Panc1 (cell line): ENCODE measurements at regions not wholly inside any gene's neighbourhood (a gene's known extent, or its start where the extent isn't known, plus 50 kb on each side); places are given as distances from the start of the nearest gene placed in this dataset.

Experiments
- CTCF ChIP-seq: fragments of 450-650 bp; IDR thresholded peaks from 2 replicates; pipeline ENCODE4 v1.5.1; 2017; ENCODE audit warnings: mild to moderate bottlenecking
- POLR2AphosphoS5 ChIP-seq: IDR thresholded peaks from 2 replicates; pipeline ENCODE4 v1.6.1; 2012; ENCODE audit warnings: mild to moderate bottlenecking, low read depth, low read length, moderate library complexity
- TCF7L2 ChIP-seq: IDR thresholded peaks from 2 replicates; pipeline ENCODE4 v1.6.1; 2011; ENCODE audit warnings: mild to moderate bottlenecking, low read depth, low read length, inconsistent platforms
- TF ChIP-seq, protein P1 (sequence below), 2 experiments: IDR thresholded peaks; 2 replicates each; pipeline ENCODE4 v1.6.1; 2011 to 2012; ENCODE audit warnings: low read depth in 2 of 2, control low read depth in 1 of 2, low read length in 1 of 2, mild to moderate bottlenecking in 1 of 2, moderate library complexity in 1 of 2; ENCODE audit not compliant: insufficient read depth in 1 of 2

DNA sequence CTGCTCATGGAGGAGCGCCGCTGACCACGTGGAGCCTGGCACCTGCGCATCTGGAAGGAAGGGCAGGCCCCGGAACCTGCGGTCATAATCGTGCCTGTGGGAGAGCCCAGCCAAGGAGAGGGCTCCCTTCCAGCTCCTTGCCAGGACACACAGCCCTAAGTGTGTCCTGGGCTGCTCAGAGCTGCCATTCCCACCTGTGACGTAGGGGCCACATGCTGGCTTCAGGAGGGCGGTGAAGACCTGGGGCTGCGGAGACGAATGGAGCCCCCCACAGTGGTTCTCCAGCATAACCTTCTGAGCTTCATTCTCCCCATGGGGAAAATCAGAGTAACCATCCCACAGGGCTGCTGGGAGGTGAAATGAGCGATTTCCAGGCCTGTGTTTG, 127.6 kb upstream of the CHST15 start:
- TF ChIP-seq CTCF = no peak
- TF ChIP-seq, protein P1, sequence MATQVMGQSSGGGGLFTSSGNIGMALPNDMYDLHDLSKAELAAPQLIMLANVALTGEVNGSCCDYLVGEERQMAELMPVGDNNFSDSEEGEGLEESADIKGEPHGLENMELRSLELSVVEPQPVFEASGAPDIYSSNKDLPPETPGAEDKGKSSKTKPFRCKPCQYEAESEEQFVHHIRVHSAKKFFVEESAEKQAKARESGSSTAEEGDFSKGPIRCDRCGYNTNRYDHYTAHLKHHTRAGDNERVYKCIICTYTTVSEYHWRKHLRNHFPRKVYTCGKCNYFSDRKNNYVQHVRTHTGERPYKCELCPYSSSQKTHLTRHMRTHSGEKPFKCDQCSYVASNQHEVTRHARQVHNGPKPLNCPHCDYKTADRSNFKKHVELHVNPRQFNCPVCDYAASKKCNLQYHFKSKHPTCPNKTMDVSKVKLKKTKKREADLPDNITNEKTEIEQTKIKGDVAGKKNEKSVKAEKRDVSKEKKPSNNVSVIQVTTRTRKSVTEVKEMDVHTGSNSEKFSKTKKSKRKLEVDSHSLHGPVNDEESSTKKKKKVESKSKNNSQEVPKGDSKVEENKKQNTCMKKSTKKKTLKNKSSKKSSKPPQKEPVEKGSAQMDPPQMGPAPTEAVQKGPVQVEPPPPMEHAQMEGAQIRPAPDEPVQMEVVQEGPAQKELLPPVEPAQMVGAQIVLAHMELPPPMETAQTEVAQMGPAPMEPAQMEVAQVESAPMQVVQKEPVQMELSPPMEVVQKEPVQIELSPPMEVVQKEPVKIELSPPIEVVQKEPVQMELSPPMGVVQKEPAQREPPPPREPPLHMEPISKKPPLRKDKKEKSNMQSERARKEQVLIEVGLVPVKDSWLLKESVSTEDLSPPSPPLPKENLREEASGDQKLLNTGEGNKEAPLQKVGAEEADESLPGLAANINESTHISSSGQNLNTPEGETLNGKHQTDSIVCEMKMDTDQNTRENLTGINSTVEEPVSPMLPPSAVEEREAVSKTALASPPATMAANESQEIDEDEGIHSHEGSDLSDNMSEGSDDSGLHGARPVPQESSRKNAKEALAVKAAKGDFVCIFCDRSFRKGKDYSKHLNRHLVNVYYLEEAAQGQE (IDR thresholded peaks at IDR 0.05; ENCODE audit: insufficient read depth in 1 of 2, low read depth in 2 of 2, low read length in 1 of 2) = no peak
- TF ChIP-seq POLR2AphosphoS5 = no peak
- TF ChIP-seq TCF7L2 = no peak
